Amniotic epithelial cell (primary cell): ENCODE measurements at regions not wholly inside any gene's neighbourhood (a gene's known extent, or its start where the extent isn't known, plus 50 kb on each side); places are given as distances from the start of the nearest gene placed in this dataset.

ENCODE experiments used
- DNase-seq: peaks from one replicate; pipeline ENCODE4 v3.0.0-alpha.2; 2010; ENCODE audit warnings: low read depth

- no peak for DNase-seq
Measured at GRCh38 chr3:72459588-72459987, 388.7 kb downstream of the SHQ1 start.

GRCh38 chr3:72458375-72458774 lies 389.9 kb downstream of the SHQ1 start:
- no peak for DNase-seq

- DNase-seq = no peak
Measured at GRCh38 chr3:72454441-72454840, 393.8 kb downstream of the SHQ1 start.

GRCh38 chr3:72453706-72454105 lies 394.5 kb downstream of the SHQ1 start:
- no peak for DNase-seq

GRCh38 chr3:72452745-72453144 lies 395.5 kb downstream of the SHQ1 start:
- DNase-seq = no peak

- DNase-seq = no peak
Measured at GRCh38 chr3:72451841-72452240, 396.4 kb downstream of the SHQ1 start.

GRCh38 chr3:72449551-72449950 lies 398.7 kb downstream of the SHQ1 start:
- no peak for DNase-seq

GRCh38 chr3:72448858-72449257 lies 399.4 kb downstream of the SHQ1 start:
- DNase-seq = no peak

- no peak for DNase-seq
Measured at GRCh38 chr3:72448375-72448823, 399.8 kb downstream of the SHQ1 start.

- peak; percentile 80 for DNase-seq
Measured at GRCh38 chr3:72447059-72447946, 400.9 kb downstream of the SHQ1 start.

- DNase-seq = peak; percentile 43
Measured at GRCh38 chr3:72446218-72447058, 401.8 kb downstream of the SHQ1 start, which contains the start of gene RYBP. TSS of gene RYBP (minus strand) at chr3:72446621.

- no peak for DNase-seq
Measured at GRCh38 chr3:72445827-72446217, 402.4 kb downstream of the SHQ1 start.

GRCh38 chr3:72444656-72445223 lies 403.5 kb downstream of the SHQ1 start:
- peak; percentile 67 for DNase-seq

- no peak for DNase-seq
Measured at GRCh38 chr3:72442759-72443158, 405.5 kb downstream of the SHQ1 start.

- DNase-seq = peak; percentile 45
Measured at GRCh38 chr3:72441284-72441994, 406.8 kb downstream of the SHQ1 start.

- no peak for DNase-seq
Measured at GRCh38 chr3:72440491-72440890, 407.8 kb downstream of the SHQ1 start.

- peak; percentile 68 for DNase-seq
Measured at GRCh38 chr3:72439321-72440183, 408.7 kb downstream of the SHQ1 start.

GRCh38 chr3:72437661-72438406 lies 410.4 kb downstream of the SHQ1 start:
- DNase-seq = peak; percentile 42

- DNase-seq = no peak
Measured at GRCh38 chr3:72436863-72437592, 411.2 kb downstream of the SHQ1 start.
